ENCODE measurements at regions not wholly inside any gene's neighbourhood (a gene's known extent, or its start where the extent isn't known, plus 50 kb on each side); places are given as distances from the start of the nearest gene placed in this dataset.

DNA sequence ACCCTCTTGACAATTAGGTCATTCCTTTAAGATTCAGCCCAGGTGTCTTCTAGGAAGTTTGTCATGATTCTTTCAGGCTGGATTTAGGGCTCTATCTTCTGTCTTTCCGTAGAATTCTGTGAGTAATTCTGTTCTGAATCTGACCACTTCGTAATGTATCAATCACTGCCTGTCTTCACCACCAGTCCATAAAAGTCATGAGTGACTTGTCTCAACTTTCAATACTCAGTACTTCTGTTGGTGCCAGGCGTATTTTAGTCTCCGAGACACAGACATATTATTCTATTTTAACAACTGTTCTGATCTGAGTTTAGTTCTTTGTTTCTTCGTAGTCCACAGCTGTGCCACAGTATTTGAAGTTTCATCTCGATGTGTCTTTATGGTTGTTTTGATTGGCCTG is 310.7 kb downstream of the PPARGC1A start:
- POLR2A ChIA-PET, result no interaction called here

DNA sequence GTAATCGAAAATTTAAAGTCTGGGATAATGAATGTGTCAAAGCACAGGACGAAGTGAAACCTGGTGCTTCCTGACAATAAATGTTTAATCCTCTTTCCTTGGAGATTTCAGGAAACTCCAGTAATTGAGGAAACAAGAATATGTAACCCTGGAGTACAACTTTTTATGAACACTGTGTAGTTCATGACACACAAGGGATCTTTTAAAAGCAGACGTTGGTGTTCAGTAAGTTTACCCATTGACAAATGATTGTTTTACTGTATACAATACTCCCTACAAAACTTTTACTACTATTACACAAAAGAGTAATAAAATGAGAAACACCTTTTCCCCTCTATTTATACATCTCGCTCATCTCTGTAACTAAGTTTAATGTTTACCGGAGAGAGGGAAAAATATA is 312.4 kb downstream of the PPARGC1A start:
- TF ChIP-seq, protein P1, sequence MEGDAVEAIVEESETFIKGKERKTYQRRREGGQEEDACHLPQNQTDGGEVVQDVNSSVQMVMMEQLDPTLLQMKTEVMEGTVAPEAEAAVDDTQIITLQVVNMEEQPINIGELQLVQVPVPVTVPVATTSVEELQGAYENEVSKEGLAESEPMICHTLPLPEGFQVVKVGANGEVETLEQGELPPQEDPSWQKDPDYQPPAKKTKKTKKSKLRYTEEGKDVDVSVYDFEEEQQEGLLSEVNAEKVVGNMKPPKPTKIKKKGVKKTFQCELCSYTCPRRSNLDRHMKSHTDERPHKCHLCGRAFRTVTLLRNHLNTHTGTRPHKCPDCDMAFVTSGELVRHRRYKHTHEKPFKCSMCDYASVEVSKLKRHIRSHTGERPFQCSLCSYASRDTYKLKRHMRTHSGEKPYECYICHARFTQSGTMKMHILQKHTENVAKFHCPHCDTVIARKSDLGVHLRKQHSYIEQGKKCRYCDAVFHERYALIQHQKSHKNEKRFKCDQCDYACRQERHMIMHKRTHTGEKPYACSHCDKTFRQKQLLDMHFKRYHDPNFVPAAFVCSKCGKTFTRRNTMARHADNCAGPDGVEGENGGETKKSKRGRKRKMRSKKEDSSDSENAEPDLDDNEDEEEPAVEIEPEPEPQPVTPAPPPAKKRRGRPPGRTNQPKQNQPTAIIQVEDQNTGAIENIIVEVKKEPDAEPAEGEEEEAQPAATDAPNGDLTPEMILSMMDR (IDR thresholded peaks at IDR 0.05; ENCODE audit: control extremely low read depth, extremely low read depth, low read depth, missing control alignments), result no peak
- POLR2A ChIA-PET, result no interaction called here
- CTCF ChIA-PET, result no interaction called here
- DNase-seq (ENCODE audit: extremely low spot score), result no peak

More for the DNA sequence above, 310.7 kb downstream of the PPARGC1A start:
- no peak for DNase-seq (ENCODE audit: extremely low spot score)
- TF ChIP-seq, protein P1 (IDR thresholded peaks at IDR 0.05; ENCODE audit: control extremely low read depth, extremely low read depth, low read depth, missing control alignments), result no peak
- CTCF ChIA-PET, result no interaction called here

DNA sequence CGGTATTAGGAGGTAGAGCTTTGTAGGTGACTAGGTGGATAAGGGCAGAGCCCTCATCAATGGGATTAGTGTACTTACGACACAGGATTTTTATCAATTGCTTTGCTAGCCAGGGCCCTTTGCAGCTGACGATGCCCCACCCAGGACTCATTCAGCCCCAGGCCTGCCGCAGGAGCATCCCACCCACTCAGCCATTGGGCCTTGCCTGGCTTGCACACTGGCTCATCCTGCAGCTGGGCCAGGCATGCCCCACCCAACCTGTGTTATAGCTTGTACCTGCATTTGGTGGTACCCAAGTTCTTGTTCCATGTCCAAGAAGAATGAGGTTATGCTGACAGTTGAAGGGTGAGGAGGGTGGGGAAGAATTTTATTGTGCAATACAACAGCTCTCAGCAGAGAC is 317.5 kb downstream of the PPARGC1A start:
- DNase-seq (ENCODE audit: extremely low spot score), result no peak
- TF ChIP-seq, protein P1 (IDR thresholded peaks at IDR 0.05; ENCODE audit: control extremely low read depth, extremely low read depth, low read depth, missing control alignments), result no peak
- POLR2A ChIA-PET, result no interaction called here
- CTCF ChIA-PET, result no interaction called here

DNA sequence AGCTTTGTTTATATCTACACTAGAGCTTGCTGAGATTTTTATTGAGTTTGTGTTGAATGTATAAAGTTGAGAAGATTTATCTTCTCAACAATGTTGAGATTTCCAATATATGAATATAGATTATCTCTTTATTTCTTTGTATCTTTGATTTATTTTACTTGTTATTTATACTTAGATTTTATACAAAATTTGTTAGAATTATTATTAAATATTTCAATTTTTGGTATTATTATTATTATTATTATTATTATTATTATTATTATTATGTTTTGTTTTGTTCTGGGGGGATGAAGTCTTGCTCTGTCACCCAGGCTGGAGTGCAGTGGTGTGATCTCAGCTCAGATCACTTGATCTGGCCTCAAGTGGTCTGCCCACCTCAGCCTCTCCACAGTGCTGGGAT is 322.5 kb downstream of the PPARGC1A start:
- TF ChIP-seq, protein P1 (IDR thresholded peaks at IDR 0.05; ENCODE audit: control extremely low read depth, extremely low read depth, low read depth, missing control alignments), result no peak
- ChIA-PET CTCF (no interaction called here), POLR2A (no interaction called here)
- no peak for DNase-seq (ENCODE audit: extremely low spot score)

DNA sequence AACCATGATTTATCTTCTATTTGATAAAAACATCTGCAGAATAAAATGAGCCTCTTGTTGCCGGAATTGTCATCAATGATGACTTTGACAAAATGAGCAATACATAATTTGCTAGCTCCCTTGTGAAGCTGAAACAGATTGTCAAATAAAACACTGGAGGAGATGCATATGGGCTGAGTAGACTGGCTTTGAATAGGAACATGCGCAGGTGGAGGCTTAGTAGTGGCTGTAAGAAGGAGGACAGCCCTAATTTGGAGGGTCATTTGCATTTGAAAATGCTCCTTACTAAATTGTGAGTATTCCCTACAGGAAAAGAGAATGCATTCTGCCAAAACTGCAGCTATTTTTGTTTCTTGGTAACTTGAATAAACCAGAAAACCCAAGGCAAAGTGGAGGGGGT is 329.1 kb downstream of the PPARGC1A start:
- CTCF ChIA-PET, result interaction anchor here (1.2 kb wide), 1 partner anchor 17 kb away, joined by 3 read pairs; no protein-coding TSS in a partner anchor
- POLR2A ChIA-PET, result no interaction called here
- no peak for DNase-seq (ENCODE audit: extremely low spot score)
- TF ChIP-seq, protein P1 (IDR thresholded peaks at IDR 0.05; ENCODE audit: control extremely low read depth, extremely low read depth, low read depth, missing control alignments), result no peak

DNA sequence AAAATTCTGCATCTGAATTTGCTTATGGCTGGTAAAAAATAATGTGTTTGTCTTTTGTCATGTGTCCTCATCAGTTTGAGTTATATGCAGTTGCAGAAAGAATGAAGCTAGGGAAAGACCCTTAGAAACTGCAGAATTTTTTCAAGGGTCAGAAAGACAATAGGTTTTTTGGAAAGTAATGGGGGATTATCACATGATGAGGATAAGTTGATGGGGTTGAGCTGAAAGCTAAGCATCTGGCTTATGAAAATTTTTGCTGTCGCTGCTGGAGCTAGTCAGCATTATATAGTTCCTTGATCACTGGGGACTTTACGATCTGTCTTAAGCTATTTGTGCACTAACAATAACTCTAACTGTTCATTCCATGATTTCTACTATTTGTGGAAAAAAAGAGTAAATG is 331.7 kb downstream of the PPARGC1A start:
- ChIA-PET POLR2A (no interaction called here), CTCF (no interaction called here)
- no peak for DNase-seq (ENCODE audit: extremely low spot score)
- TF ChIP-seq, protein P1 (IDR thresholded peaks at IDR 0.05; ENCODE audit: control extremely low read depth, extremely low read depth, low read depth, missing control alignments), result no peak

DNA sequence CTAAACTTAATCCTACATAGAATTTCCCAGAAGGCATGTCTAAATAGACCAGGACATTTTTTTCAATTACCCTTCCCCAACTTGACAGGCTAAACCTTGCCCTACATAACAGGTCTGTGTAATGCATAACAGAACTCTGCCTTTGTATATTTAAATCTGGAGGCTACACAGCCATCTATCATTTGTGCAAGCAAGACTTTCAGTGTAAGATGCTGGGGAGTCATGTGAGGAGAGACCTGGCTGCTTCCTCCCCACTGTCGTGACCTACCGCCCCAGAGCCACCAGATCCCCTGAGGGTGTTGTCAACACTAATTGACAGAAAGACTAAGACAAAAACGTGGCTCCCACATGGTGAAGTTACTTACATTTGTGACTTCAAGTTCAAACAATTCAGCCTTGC is 342.2 kb downstream of the PPARGC1A start:
- POLR2A ChIA-PET, result no interaction called here
- CTCF ChIA-PET, result no interaction called here
- no peak for DNase-seq (ENCODE audit: extremely low spot score)
- TF ChIP-seq, protein P1 (IDR thresholded peaks at IDR 0.05; ENCODE audit: control extremely low read depth, extremely low read depth, low read depth, missing control alignments), result no peak

Data from GM10248 (cell line).